HG03064 (cell line): ENCODE measurements at regions not wholly inside any gene's neighbourhood (a gene's known extent, or its start where the extent isn't known, plus 50 kb on each side); places are given as distances from the start of the nearest gene placed in this dataset.

Experiments
- ATAC-seq: cut with Tn5 transposase; IDR thresholded peaks from one replicate; pipeline ENCODE4 v1.9.1; 2021; ENCODE audit warnings: low read depth; ENCODE audit not compliant: unreplicated experiment

DNA sequence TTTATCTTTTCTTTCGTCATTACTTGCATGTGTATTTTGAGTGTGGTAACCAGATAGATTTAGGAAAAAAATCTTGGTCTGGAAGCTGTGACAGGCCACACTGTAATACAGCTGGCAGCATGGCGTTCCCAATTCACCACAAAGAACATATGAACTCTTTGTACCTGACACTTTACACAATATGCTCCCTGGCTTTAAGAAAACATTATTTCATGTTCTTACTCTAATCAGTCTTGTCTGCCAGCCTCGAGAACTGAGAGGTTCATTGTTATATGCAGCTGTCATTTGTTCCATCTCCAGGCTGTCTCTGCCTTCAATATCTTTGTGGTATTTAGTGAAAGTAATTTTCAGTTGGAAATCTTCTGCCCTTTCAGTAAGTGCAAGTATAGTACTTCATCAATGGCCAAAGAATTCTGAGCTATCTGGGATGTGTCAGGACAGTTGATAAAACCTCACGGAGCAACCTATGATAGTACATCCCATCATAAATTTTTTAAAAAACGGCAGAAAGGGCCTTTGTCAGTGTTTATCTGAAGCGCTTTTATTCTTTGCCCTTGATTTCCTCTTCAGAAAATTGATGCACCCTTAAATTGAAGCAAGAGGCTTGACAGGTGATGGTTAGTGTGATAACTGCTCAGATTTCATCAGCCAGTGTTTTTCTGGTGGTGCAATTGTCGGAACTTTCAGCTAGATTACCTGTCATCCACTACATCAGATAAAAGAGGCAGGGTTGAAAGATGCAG lies 146.3 kb upstream of the SP8 start:
- ATAC-seq = no peak

DNA sequence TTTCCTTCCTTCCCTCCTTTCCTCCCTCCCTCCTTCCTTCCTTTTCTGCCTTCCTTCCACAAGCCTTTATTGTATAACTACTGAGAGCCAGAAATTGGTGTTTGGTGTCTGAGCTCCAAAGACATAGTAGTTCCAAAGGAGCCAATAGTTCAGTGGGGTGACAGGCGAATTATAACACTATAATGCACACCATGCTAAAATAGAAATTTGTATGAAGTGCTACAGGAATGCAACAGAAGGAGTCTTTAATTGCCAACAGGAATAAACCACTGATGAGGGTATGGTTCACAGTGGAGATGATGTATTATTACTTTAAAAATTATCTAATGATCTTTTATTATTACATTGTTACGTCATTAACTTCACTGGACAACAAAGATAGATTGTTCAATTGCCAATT lies 158.8 kb upstream of the SP8 start:
- no peak for ATAC-seq

GRCh38 chr7:20952916-20953315 lies 166.2 kb upstream of the SP8 start:
- ATAC-seq = no peak

DNA sequence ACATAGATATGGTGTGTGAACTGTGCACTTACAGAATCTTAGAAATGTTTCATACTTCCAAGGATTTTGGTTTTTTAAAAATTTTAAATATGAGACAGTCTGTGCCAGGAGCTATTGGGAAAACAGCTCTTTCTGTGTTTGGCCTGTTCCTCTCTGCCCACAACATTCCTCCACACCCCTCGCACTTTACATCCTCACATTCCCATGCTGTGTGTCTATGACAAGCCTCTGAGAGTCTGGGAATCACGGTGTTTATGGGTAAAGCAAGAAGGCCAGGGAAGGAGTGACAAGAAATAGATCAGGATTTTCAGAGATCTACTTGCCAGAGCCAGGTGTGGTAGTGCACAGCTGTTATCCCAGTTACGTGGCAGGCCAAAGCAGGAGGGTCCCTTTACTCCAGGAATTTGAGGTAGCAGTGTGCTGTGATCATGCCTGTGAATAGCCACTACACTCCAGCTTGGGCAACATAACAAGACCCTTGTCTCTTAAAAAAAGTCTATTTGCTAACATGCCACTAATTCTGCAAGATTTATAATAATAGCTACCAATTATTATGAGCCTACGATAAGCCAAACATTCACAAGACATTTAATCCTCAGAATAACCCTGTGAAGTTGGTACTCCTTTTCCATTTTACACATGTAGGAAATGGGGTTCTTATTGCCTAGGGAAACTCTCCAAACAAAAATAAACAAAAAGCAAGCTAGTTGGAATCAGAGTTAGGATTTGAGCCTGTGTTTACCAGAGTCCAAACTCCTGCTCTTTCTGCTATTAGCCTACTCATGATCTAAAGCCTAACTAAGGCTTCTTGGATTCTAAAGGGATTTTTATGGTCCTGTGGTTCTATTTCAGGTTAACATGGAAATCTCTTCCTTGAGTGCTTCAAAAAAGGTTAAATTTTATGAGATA lies 168.3 kb upstream of the SP8 start:
- no peak for ATAC-seq

GRCh38 chr7:20958572-20958971 lies 171.9 kb upstream of the SP8 start:
- ATAC-seq = no peak

GRCh38 chr7:20959281-20959680 lies 172.6 kb upstream of the SP8 start:
- ATAC-seq = no peak

- ATAC-seq = no peak
Observed at GRCh38 chr7:20963556-20964280, 177.0 kb upstream of the SP8 start.

GRCh38 chr7:20964281-20964918 lies 177.7 kb upstream of the SP8 start:
- ATAC-seq = no peak

DNA sequence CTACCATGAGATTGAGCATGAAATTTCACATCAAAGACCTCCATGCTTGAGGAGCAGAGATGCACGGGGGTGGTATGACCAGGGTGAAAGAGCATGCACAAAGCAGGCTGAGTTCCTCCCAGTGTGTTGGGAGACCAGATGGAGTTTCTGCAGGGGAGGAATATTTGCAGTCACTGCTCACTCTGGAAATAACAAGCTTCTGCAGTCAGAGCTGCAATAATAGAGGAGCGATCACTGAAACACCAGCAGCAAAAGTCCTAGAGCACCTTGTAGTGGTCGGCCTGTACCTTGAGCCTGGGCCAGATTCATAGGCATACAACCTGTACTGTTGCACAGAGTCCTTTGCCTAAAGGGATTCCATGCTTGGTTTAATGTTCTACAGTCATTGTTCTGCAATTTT lies 184.5 kb upstream of the SP8 start:
- ATAC-seq = no peak

DNA sequence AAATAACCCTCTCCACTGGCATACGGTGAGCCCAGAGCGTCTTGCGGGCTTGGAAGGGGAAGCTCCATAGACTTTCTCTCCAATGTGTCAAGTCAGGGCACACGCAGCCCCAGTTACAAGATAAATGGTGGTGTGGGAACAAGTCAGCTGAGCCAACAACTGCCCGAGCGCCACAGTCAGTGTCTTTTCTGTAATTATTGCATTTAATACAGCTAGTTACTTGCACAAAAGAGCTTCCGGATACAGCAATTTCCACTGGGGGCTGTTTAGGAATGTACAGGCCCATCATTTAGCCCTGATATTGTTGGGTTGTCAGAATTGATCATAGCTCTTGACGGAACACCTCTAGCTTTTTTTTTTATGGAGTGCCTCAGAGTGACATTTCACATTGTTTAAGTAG lies 193.5 kb upstream of the SP8 start:
- no peak for ATAC-seq

- no peak for ATAC-seq
Observed at GRCh38 chr7:20980668-20981264, 194.1 kb upstream of the SP8 start.

- no peak for ATAC-seq
Observed at GRCh38 chr7:20988340-20988739, 201.7 kb upstream of the SP8 start.

DNA sequence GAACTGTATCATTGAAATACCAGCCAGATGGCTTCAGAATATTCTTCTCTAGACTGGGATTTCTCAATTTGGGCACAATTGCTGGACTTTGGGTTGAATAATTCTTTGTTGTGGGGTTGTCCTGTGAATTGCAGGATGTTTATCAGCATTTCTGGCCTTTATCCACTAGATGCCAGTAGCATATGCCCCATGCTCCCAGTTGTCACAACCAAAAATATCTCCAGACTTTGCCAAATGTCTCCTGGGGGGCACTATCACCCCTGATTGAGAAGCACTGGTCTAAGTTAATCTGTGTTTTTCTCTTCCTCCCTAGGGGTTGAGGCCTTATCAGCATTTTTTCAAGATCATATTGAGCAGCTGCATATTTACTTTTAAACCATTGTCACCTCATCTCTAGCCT lies 204.9 kb upstream of the SP8 start:
- ATAC-seq = no peak

- ATAC-seq = no peak
Observed at GRCh38 chr7:20993693-20994092, 207.0 kb upstream of the SP8 start.

GRCh38 chr7:20998309-20998708 lies 211.6 kb upstream of the SP8 start:
- ATAC-seq = no peak

DNA sequence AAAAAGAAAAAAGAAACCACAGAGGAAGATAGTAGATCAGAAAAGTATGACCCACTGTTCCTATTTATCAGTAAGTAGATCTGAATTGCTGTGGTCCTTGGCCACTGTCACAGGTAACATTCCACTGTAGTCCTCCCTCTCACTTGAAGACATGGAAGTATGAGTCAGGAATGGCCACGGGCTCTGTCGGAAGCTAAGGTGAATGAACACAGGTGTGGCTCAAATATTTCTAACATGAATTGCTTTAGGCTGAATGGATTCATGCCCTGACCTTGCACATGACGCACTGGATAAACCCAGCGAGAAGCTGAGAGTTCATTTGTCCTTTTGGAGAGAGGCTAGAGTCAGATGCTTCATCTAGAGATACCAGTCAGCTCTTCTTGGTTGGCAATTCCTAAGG lies 224.5 kb upstream of the SP8 start:
- no peak for ATAC-seq

- ATAC-seq = no peak
Observed at GRCh38 chr7:21013765-21014539, 227.3 kb upstream of the SP8 start.

GRCh38 chr7:21020667-21021066 lies 234.0 kb upstream of the SP8 start:
- ATAC-seq = no peak

DNA sequence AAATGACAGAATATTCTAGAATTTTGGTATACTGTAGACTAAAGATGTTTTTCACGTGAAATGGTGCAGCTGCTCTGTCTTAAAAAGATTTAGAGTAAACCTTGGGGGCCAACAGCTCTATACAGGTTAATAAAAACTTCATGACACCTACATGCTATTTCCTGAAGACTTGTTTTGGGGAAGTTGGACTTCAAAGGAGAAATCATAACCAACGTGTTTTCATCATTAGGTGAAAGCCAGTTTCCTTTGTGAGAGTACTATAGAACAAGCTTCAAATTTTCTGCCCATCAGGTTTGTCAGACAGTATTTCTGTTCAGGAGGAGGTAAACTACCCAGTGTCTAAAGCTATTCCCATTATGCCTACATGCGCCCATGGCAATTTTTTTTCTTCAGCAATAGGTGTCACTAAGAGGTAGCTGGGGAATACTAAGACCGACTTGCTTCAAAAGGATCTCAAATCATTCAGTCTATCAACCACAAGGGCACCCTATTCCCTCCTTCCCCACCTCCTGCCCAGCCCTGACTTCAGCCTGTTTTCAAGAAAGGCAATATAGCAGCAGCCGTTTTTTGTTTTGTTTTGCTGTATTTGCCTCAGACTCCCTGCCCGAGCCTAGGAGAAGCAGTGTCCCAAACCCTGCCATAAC lies 237.3 kb upstream of the SP8 start:
- no peak for ATAC-seq
